Prostate gland (tissue), 2 donors: ENCODE measurements at regions not wholly inside any gene's neighbourhood (a gene's known extent, or its start where the extent isn't known, plus 50 kb on each side); places are given as distances from the start of the nearest gene placed in this dataset.

Experiments used
- DNase-seq: peaks from one replicate; pipeline ENCODE4 v3.0.0-alpha.2; 2019; ENCODE audit warnings: low spot score
- H3K27ac ChIP-seq, 2 donors: fragments of 200-600 bp; sonication (generic); 2 replicates each; pipeline ENCODE4 v1.5.1; 2017 to 2019
- H3K27me3 ChIP-seq: fragments of 200-600 bp; sonication (generic); replicated peaks from 2 replicates; pipeline ENCODE4 v1.5.1; 2019; ENCODE audit not compliant: insufficient read depth
- H3K36me3 ChIP-seq, 2 donors: fragments of 200-600 bp; sonication (generic); 1 replicate in 1 of 2; 2 replicates in 1 of 2; pipeline versions ENCODE4 v1.5.1 to v1.8.1; 2017 to 2019
- H3K4me1 ChIP-seq: fragments of 200-600 bp; sonication (generic); replicated peaks from 2 replicates; pipeline ENCODE4 v1.5.1; 2019
- H3K4me3 ChIP-seq, 2 donors: fragments of 200-600 bp; sonication (generic); 2 replicates each; pipeline ENCODE4 v1.5.1; 2017 to 2019
- H3K9me3 ChIP-seq: fragments of 200-600 bp; sonication (generic); 2 replicates; pipeline ENCODE4 v1.5.1; 2017
- POLR2A ChIP-seq: fragments of 450-650 bp; IDR thresholded peaks from one replicate; pipeline ENCODE4 v1.6.1; 2016; ENCODE audit warnings: antibody characterized with exemption, mild to moderate bottlenecking
- POLR2AphosphoS5 ChIP-seq: sonication (generic); formaldehyde crosslinking; IDR thresholded peaks from one replicate; pipeline ENCODE4 v1.6.1; 2017; ENCODE audit warnings: antibody characterized with exemption
- WGBS: methylation state at CpG from one replicate; pipeline ENCODE4 v1.1.5; 2018; 5-methylcytosine and 5-hydroxymethylcytosine counted together
- intact Hi-C: fragments of 100-400 bp; cut with DNase I; formaldehyde crosslinking; loops from one replicate; pipeline ENCODE4 v1.14.2; 2022
- TF ChIP-seq, protein P1 (sequence below), 4 experiments: fragments of 200-600 bp in 2 of 4; fragments of 450-650 bp in 2 of 4; sonication (generic) in 2 of 4; IDR thresholded peaks; 1 replicate in 3 of 4; 2 replicates in 1 of 4; pipeline ENCODE4 v1.5.1; 2016 to 2019; ENCODE audit warnings: antibody characterized with exemption in 4 of 4, mild to moderate bottlenecking in 2 of 4, moderate library complexity in 2 of 4

DNA sequence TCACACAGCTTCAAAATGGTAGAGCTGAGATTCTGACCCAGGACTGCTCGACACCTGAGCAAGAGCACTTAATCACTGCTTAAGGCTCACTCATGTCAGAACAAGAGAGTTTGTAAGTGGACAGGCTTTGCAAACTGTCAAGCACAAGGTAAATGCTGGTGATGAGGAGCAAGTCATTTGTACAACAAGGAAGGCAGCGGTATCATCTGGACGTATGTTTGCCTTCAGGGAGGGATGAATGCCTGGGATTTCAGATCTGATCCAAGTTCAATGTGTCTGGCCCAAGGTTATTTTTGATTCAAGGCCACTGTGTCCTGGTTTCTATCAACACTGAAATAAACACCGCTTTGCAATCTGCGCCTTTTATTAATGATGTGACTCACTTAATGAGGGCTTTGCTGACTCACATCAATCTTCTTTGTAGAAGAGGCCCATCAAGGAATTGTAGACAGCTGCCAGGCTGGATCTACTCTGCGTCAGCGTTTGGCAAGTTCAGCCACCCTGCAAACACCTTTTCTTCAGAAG lies 174.4 kb upstream of the HS3ST3A1 start:
- Histone ChIP-seq H3K4me1 (no peaks in the 10 kb centered on the region), H3K4me3 (no peak overlapping the region), H3K36me3 (no peaks in the 10 kb centered on the region), H3K27me3 (no peaks in the 10 kb centered on the region), H3K27ac (no peak overlapping the region), H3K9me3 (no peaks in the 10 kb centered on the region)
- WGBS, result 75% methylated on average over 7 of the region's 7 CpGs
- TF ChIP-seq POLR2AphosphoS5 (no peak), POLR2A (no peak)
- TF ChIP-seq, protein P1, sequence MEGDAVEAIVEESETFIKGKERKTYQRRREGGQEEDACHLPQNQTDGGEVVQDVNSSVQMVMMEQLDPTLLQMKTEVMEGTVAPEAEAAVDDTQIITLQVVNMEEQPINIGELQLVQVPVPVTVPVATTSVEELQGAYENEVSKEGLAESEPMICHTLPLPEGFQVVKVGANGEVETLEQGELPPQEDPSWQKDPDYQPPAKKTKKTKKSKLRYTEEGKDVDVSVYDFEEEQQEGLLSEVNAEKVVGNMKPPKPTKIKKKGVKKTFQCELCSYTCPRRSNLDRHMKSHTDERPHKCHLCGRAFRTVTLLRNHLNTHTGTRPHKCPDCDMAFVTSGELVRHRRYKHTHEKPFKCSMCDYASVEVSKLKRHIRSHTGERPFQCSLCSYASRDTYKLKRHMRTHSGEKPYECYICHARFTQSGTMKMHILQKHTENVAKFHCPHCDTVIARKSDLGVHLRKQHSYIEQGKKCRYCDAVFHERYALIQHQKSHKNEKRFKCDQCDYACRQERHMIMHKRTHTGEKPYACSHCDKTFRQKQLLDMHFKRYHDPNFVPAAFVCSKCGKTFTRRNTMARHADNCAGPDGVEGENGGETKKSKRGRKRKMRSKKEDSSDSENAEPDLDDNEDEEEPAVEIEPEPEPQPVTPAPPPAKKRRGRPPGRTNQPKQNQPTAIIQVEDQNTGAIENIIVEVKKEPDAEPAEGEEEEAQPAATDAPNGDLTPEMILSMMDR (IDR thresholded peaks at IDR 0.05), result no peak
- no peak for DNase-seq
- intact Hi-C loops, result no loop called here

GRCh38 chr17:13777003-13777402 lies 175.3 kb upstream of the HS3ST3A1 start:
- no peak for TF ChIP-seq POLR2AphosphoS5
- no peak for TF ChIP-seq POLR2A
- TF ChIP-seq, protein P1 (IDR thresholded peaks at IDR 0.05), result no peak

DNA sequence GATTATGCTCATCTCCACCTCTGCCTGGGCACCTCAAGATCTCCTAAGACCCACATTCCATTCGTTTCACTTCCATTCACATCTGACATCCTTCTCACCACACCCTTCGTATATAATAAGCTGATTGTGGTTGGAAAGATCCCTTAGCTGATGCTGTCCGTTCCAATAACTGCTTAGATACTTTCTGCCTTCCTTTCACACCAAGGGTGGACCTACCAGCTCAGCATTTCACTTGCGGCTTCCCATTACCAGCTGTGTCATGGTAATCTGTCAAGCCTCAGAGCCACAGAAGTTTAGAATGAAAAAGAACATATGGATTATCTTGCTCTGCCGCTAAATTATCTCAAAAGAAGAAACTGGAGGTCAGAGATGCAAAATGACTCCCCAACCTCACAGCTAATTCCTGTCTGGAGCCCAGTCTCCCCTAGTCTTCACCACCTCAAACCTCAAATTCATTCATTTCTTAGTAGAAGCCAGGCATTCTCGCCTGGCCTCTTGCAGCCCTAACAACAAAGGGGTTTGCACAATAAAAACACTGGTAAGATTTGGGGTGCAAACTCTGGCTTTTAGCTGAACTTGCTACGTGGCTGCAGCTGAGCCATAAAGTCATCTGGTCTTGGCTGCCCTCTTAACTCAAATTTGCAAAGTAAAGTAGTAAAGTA lies 182.8 kb upstream of the HS3ST3A1 start:
- Histone ChIP-seq H3K27me3 (no peaks in the 10 kb centered on the region), H3K4me3 (no peak overlapping the region), H3K9me3 (no peaks in the 10 kb centered on the region), H3K36me3 (no peaks in the 10 kb centered on the region), H3K4me1 (no peaks in the 10 kb centered on the region), H3K27ac (no peak overlapping the region)
- intact Hi-C loops, result no loop called here
- 62% methylated on average over 7 of the region's 7 CpGs for WGBS
- TF ChIP-seq, protein P1 (IDR thresholded peaks at IDR 0.05), result no peak
- no peak for TF ChIP-seq POLR2AphosphoS5
- TF ChIP-seq POLR2A, result no peak
- no peak for DNase-seq

More at GRCh38 chr17:13777003-13777402, 175.3 kb upstream of the HS3ST3A1 start:
- Histone ChIP-seq H3K9me3 (no peaks in the 10 kb centered on the region), H3K27me3 (no peaks in the 10 kb centered on the region), H3K36me3 (no peaks in the 10 kb centered on the region), H3K27ac (no peak overlapping the region), H3K4me3 (no peak overlapping the region), H3K4me1 (no peaks in the 10 kb centered on the region)
- intact Hi-C loops, result no loop called here
- no peak for DNase-seq
- 93% methylated on average over 7 of the region's 7 CpGs for WGBS

DNA sequence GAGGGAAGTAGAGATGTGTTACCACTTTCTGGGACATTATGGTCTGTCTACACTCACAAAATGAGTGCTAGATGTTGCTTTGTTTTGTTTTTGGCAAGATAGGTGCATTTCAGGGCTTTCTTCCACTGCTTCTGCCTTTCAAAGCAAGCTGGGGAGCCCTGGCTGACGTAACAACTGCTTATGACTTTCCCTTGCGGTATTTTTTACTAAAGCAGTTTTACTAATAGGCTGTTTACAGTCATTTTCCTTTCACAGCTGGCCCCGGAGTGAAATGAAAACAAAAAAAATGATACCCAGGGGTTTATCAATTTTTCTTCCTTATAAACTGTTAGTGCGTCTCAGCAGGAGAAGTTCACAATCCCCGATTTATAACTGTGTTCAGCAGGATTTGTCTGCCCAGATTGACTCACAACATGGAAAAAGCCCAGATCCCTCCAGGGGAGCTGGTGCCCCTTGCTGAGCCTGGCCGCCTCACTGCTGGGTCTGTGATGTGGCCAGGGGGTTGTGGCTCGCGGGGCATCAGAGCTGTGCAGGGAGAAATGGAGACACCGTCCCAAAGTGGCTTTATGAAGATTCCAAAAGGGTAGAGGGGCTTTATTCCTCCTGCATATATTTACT lies 184.4 kb upstream of the HS3ST3A1 start:
- Histone ChIP-seq H3K9me3 (no peaks in the 10 kb centered on the region), H3K27ac (no peak overlapping the region), H3K4me3 (no peak overlapping the region), H3K4me1 (no peaks in the 10 kb centered on the region), H3K27me3 (no peaks in the 10 kb centered on the region), H3K36me3 (no peaks in the 10 kb centered on the region)
- WGBS, result 71% methylated on average over 9 of the region's 9 CpGs
- DNase-seq, result no peak
- intact Hi-C loops, result no loop called here
- TF ChIP-seq POLR2AphosphoS5 (no peak), POLR2A (no peak)
- TF ChIP-seq, protein P1 (IDR thresholded peaks at IDR 0.05), result no peak

DNA sequence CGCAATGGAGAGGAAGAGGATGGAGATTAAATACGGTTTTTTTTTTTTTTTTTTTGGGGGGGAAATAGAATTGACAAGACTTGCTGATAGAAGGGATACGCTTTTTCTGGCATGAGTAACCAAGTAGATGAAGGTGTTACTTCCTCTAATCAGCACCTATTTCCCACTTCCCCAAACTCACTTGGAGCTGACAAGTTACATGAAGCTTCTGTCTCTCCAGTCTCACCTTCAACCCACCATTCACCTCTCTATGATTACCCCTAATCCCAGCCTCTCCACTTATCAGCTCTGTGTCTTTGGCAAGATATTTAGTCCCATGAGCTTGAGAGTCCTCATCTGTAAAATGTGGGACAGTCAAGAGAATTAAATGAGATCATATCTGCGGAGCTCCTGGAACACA lies 185.9 kb upstream of the HS3ST3A1 start:
- Histone ChIP-seq H3K9me3 (no peaks in the 10 kb centered on the region), H3K36me3 (no peaks in the 10 kb centered on the region), H3K27me3 (no peaks in the 10 kb centered on the region), H3K4me1 (no peaks in the 10 kb centered on the region), H3K4me3 (no peak overlapping the region), H3K27ac (no peak overlapping the region)
- WGBS, result 78% methylated on average over 4 of the region's 4 CpGs
- intact Hi-C loops, result no loop called here
- no peak for DNase-seq
- TF ChIP-seq POLR2AphosphoS5, result no peak
